HCT116 (cell line): ENCODE measurements at regions not wholly inside any gene's neighbourhood (a gene's known extent, or its start where the extent isn't known, plus 50 kb on each side); places are given as distances from the start of the nearest gene placed in this dataset.

Experiments
- EGR1 ChIP-seq: IDR thresholded peaks from 2 replicates; pipeline ENCODE4 v1.6.1; 2012; ENCODE audit warnings: low read depth
- POLR2A ChIP-seq: IDR thresholded peaks from 2 replicates; pipeline ENCODE4 v1.7.0; 2011; ENCODE audit warnings: borderline replicate concordance; ENCODE audit not compliant: insufficient read depth, insufficient read length; ENCODE audit errors: extremely low read depth
- POLR2AphosphoS5 ChIP-seq: IDR thresholded peaks from 2 replicates; pipeline ENCODE4 v1.6.1; 2011; ENCODE audit warnings: mild to moderate bottlenecking, low read depth, low read length, moderate library complexity
- SP1 ChIP-seq: IDR thresholded peaks from 2 replicates; pipeline ENCODE4 v1.6.1; 2012; ENCODE audit warnings: low read depth
- YY1 ChIP-seq: IDR thresholded peaks from 2 replicates; pipeline ENCODE4 v1.6.1; 2011; ENCODE audit warnings: low read length, low read depth, moderate library complexity, mild to moderate bottlenecking; ENCODE audit not compliant: insufficient replicate concordance; ENCODE audit errors: extremely low read depth
- TF ChIP-seq, protein P1 (sequence below), 3 experiments: fragments of 200-600 bp in 1 of 3; sonication (generic) in 1 of 3; IDR thresholded peaks in 2 of 3; conservative IDR thresholded peaks in 1 of 3; 2 replicates each; pipeline ENCODE4 v1.5.1; 2012 to 2017; ENCODE audit warnings: low read depth in 2 of 3, low read length in 2 of 3, antibody characterized with exemption in 1 of 3, borderline replicate concordance in 1 of 3, control low read depth in 1 of 3, mild to moderate bottlenecking in 1 of 3, mixed read lengths in 1 of 3, mixed run types in 1 of 3, moderate library complexity in 1 of 3; ENCODE audit not compliant: insufficient read depth in 1 of 3
- TF ChIP-seq, protein P2 (sequence below): IDR thresholded peaks from 2 replicates; pipeline ENCODE4 v1.6.1; 2012; ENCODE audit warnings: low read depth

DNA sequence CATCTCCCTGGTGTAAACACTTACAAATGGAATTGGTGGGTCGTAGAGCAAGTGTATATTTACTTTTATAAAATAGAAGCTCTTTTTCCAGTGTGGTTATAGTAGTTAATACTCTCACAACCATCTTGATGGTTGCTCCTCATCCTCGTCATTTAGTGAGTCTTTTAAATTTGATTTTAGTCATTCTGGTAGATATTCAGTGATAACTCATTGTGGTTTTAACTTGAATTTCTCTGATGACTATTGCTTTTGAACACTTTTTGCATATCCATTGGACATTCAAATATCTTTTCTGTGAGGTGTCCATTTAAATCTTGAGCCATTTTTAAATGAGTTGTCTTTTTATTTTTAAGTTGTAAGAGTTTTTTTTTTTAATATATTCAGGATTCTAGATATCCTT lies 189.2 kb upstream of the PHACTR1 start:
- TF ChIP-seq, protein P1, sequence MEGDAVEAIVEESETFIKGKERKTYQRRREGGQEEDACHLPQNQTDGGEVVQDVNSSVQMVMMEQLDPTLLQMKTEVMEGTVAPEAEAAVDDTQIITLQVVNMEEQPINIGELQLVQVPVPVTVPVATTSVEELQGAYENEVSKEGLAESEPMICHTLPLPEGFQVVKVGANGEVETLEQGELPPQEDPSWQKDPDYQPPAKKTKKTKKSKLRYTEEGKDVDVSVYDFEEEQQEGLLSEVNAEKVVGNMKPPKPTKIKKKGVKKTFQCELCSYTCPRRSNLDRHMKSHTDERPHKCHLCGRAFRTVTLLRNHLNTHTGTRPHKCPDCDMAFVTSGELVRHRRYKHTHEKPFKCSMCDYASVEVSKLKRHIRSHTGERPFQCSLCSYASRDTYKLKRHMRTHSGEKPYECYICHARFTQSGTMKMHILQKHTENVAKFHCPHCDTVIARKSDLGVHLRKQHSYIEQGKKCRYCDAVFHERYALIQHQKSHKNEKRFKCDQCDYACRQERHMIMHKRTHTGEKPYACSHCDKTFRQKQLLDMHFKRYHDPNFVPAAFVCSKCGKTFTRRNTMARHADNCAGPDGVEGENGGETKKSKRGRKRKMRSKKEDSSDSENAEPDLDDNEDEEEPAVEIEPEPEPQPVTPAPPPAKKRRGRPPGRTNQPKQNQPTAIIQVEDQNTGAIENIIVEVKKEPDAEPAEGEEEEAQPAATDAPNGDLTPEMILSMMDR (IDR thresholded peaks at IDR 0.05 in 2 of 3, conservative IDR thresholded peaks at IDR 0.05 in 1 of 3; ENCODE audit: borderline replicate concordance in 1 of 3, insufficient read depth in 1 of 3, low read depth in 2 of 3, low read length in 2 of 3) = no peak
- no peak for TF ChIP-seq POLR2AphosphoS5
- TF ChIP-seq YY1 = no peak
- no peak for TF ChIP-seq SP1
- TF ChIP-seq, protein P2, sequence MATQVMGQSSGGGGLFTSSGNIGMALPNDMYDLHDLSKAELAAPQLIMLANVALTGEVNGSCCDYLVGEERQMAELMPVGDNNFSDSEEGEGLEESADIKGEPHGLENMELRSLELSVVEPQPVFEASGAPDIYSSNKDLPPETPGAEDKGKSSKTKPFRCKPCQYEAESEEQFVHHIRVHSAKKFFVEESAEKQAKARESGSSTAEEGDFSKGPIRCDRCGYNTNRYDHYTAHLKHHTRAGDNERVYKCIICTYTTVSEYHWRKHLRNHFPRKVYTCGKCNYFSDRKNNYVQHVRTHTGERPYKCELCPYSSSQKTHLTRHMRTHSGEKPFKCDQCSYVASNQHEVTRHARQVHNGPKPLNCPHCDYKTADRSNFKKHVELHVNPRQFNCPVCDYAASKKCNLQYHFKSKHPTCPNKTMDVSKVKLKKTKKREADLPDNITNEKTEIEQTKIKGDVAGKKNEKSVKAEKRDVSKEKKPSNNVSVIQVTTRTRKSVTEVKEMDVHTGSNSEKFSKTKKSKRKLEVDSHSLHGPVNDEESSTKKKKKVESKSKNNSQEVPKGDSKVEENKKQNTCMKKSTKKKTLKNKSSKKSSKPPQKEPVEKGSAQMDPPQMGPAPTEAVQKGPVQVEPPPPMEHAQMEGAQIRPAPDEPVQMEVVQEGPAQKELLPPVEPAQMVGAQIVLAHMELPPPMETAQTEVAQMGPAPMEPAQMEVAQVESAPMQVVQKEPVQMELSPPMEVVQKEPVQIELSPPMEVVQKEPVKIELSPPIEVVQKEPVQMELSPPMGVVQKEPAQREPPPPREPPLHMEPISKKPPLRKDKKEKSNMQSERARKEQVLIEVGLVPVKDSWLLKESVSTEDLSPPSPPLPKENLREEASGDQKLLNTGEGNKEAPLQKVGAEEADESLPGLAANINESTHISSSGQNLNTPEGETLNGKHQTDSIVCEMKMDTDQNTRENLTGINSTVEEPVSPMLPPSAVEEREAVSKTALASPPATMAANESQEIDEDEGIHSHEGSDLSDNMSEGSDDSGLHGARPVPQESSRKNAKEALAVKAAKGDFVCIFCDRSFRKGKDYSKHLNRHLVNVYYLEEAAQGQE = no peak
- no peak for TF ChIP-seq EGR1
- TF ChIP-seq POLR2A = no peak
